Endothelial cell of umbilical vein (primary cell): ENCODE measurements at regions not wholly inside any gene's neighbourhood (a gene's known extent, or its start where the extent isn't known, plus 50 kb on each side); places are given as distances from the start of the nearest gene placed in this dataset.

Experiments
- EZH2 ChIP-seq: IDR thresholded peaks from 2 replicates; pipeline ENCODE4 v1.6.1; 2012; ENCODE audit warnings: borderline replicate concordance, low read depth, mild to moderate bottlenecking, moderate library complexity, low read length, inconsistent platforms; ENCODE audit not compliant: severe bottlenecking
- FOS ChIP-seq: IDR thresholded peaks from 2 replicates; pipeline ENCODE4 v1.6.1; 2011; ENCODE audit warnings: mild to moderate bottlenecking, low read length, moderate library complexity, borderline replicate concordance; ENCODE audit not compliant: insufficient read depth
- GATA2 ChIP-seq: IDR thresholded peaks from 2 replicates; pipeline ENCODE4 v1.7.0; 2011; ENCODE audit warnings: low read depth, mild to moderate bottlenecking, moderate library complexity, mixed read lengths, low read length; ENCODE audit not compliant: insufficient read length, insufficient read depth
- JUN ChIP-seq: IDR thresholded peaks from 2 replicates; pipeline ENCODE4 v1.6.1; 2011; ENCODE audit warnings: borderline replicate concordance, low read depth; ENCODE audit not compliant: insufficient read length, insufficient read depth
- MYC ChIP-seq: IDR thresholded peaks from one replicate; pipeline ENCODE4 v1.6.1; 2011; ENCODE audit warnings: mild to moderate bottlenecking, low read depth, low read length
- POLR2A ChIP-seq: IDR thresholded peaks from 2 replicates; pipeline ENCODE4 v1.6.1; 2012; ENCODE audit warnings: low read depth, mild to moderate bottlenecking, control low read depth, low read length
- POLR2AphosphoS5 ChIP-seq: IDR thresholded peaks from 2 replicates; pipeline ENCODE4 v1.6.1; 2012; ENCODE audit warnings: low read depth, mild to moderate bottlenecking, control low read depth, low read length, moderate library complexity; ENCODE audit not compliant: insufficient read depth
- TF ChIP-seq, protein P1 (sequence below), 2 donors: IDR thresholded peaks; 1 replicate in 1 of 2; 2 replicates in 1 of 2; pipeline ENCODE4 v1.5.1; 2011; ENCODE audit warnings: low read length in 2 of 2, mild to moderate bottlenecking in 2 of 2, moderate library complexity in 2 of 2, control low read depth in 1 of 2, inconsistent platforms in 1 of 2, low read depth in 1 of 2; ENCODE audit not compliant: insufficient read depth in 1 of 2; ENCODE audit errors: extremely low read depth in 1 of 2
- TF ChIP-seq, protein P2 (sequence below): IDR thresholded peaks from 2 replicates; pipeline ENCODE4 v1.6.1; 2011; ENCODE audit not compliant: insufficient read depth, insufficient read length

DNA sequence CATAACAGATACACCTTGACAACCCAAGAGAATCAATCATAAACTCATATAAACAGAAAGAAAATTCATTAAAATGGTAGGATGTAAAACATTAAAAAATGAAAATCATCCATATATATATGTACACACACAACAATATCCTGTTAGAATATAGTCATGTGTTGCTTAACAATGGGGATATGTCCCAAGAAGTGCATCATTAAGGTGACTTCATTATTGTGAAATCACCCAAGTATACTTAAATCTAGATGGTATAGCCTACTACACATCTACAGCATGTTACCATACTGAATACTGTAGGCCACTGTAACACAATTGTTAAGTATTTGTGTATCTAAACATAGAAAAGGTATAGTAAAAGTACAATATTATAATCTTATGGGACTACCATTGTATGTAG is 115.8 kb upstream of the TMEM168 start:
- no peak for TF ChIP-seq JUN
- TF ChIP-seq, protein P1, sequence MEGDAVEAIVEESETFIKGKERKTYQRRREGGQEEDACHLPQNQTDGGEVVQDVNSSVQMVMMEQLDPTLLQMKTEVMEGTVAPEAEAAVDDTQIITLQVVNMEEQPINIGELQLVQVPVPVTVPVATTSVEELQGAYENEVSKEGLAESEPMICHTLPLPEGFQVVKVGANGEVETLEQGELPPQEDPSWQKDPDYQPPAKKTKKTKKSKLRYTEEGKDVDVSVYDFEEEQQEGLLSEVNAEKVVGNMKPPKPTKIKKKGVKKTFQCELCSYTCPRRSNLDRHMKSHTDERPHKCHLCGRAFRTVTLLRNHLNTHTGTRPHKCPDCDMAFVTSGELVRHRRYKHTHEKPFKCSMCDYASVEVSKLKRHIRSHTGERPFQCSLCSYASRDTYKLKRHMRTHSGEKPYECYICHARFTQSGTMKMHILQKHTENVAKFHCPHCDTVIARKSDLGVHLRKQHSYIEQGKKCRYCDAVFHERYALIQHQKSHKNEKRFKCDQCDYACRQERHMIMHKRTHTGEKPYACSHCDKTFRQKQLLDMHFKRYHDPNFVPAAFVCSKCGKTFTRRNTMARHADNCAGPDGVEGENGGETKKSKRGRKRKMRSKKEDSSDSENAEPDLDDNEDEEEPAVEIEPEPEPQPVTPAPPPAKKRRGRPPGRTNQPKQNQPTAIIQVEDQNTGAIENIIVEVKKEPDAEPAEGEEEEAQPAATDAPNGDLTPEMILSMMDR (IDR thresholded peaks at IDR 0.05; ENCODE audit: extremely low read depth in 1 of 2, insufficient read depth in 1 of 2, low read depth in 1 of 2, low read length in 2 of 2), result no peak
- no peak for TF ChIP-seq POLR2AphosphoS5
- no peak for TF ChIP-seq POLR2A
- no peak for TF ChIP-seq EZH2
- TF ChIP-seq, protein P2, sequence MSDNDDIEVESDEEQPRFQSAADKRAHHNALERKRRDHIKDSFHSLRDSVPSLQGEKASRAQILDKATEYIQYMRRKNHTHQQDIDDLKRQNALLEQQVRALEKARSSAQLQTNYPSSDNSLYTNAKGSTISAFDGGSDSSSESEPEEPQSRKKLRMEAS, result no peak
- no peak for TF ChIP-seq MYC
- TF ChIP-seq GATA2, result no peak
- TF ChIP-seq FOS, result no peak
